Endothelial cell of umbilical vein (primary cell): ENCODE measurements at regions not wholly inside any gene's neighbourhood (a gene's known extent, or its start where the extent isn't known, plus 50 kb on each side); places are given as distances from the start of the nearest gene placed in this dataset.

Experiments
- BruUV-seq: library from RNA; stranded (reverse); fragments of 400-500 nt; replicated peaks from 2 replicates; lab custom pipeline; 2021; lab: Mats Ljungman, UMichigan
- CTCF ChIA-PET: fragments of 300-600, 350-600 bp; sonication (Branson Sonifier 250); formaldehyde crosslinking; loops from one replicate; lab custom pipeline; 2021; ENCODE audit warnings: antibody characterized with exemption, inconsistent platforms; lab: Charles Lee
- POLR2A ChIA-PET: fragments of 300-600, 350-600 bp; sonication (Branson Sonifier 250); formaldehyde crosslinking; loops from one replicate; lab custom pipeline; 2021; ENCODE audit warnings: antibody characterized with exemption, inconsistent platforms; lab: Charles Lee
- DNase-seq: peaks from one replicate; pipeline ENCODE4 v3.0.0-alpha.2; 2011; ENCODE audit warnings: low read depth, low spot score
- FAIRE-seq: peaks from 2 replicates; lab custom pipeline; 2011; peaks lifted over from hg19 to GRCh38; lab: Jason Lieb, UNC
- H2AFZ ChIP-seq: 2 replicates; pipeline ENCODE4 v1.6.0; 2012; ENCODE audit warnings: low read depth, low read length, control low read depth, inconsistent platforms
- H3K27ac ChIP-seq: 2 replicates; pipeline ENCODE4 v1.5.1; 2011; ENCODE audit warnings: low read depth, mild to moderate bottlenecking, control low read depth, low read length, moderate library complexity; ENCODE audit not compliant: insufficient read depth
- H3K27me3 ChIP-seq, 2 experiments: 2 replicates each; pipeline versions ENCODE4 v1.6.0 to v1.6.1; 2011; ENCODE audit warnings: low read length in 2 of 2, mixed read lengths in 1 of 2; ENCODE audit not compliant: control insufficient read depth in 2 of 2, insufficient read depth in 2 of 2
- H3K36me3 ChIP-seq, 2 experiments: 2 replicates in 1 of 2; 3 replicates in 1 of 2; pipeline ENCODE4 v1.5.1; 2011; ENCODE audit warnings: low read length in 2 of 2, mild to moderate bottlenecking in 1 of 2, moderate library complexity in 1 of 2; ENCODE audit not compliant: control insufficient read depth in 2 of 2, insufficient read depth in 2 of 2; ENCODE audit errors: extremely low read depth in 1 of 2
- H3K4me1 ChIP-seq: 3 replicates; pipeline ENCODE4 v1.5.1; 2011; ENCODE audit warnings: mild to moderate bottlenecking, low read length; ENCODE audit not compliant: control insufficient read depth, insufficient read depth; ENCODE audit errors: extremely low read depth
- H3K4me2 ChIP-seq: 2 replicates; pipeline ENCODE4 v1.6.1; 2011; ENCODE audit warnings: low read length, control low read depth, mixed read lengths; ENCODE audit not compliant: insufficient read depth
- H3K4me3 ChIP-seq, 3 experiments: fragments of 200-600 bp in 1 of 3; sonication (generic), shearing (Covaris generic) in 1 of 3; replicated peaks in 1 of 3; 2 replicates each; pipeline ENCODE4 v1.5.1; 2011 to 2016; ENCODE audit warnings: control low read depth in 3 of 3, low read length in 3 of 3, mild to moderate bottlenecking in 2 of 3, inconsistent platforms in 1 of 3, low read depth in 1 of 3, moderate library complexity in 1 of 3; ENCODE audit not compliant: insufficient read depth in 1 of 3
- H3K79me2 ChIP-seq: 2 replicates; pipeline ENCODE4 v1.6.0; 2012; ENCODE audit warnings: low read length, inconsistent platforms; ENCODE audit not compliant: control insufficient read depth, insufficient read depth
- H3K9ac ChIP-seq: replicated peaks from 2 replicates; pipeline ENCODE3; 2011; ENCODE audit warnings: low read length, control low read depth; ENCODE audit not compliant: insufficient read depth; ENCODE audit errors: extremely low read depth
- H3K9me1 ChIP-seq: replicated peaks from 3 replicates; pipeline ENCODE4 v1.6.0; 2011; ENCODE audit warnings: mild to moderate bottlenecking, low read length; ENCODE audit not compliant: control insufficient read depth, insufficient read depth; ENCODE audit errors: extremely low read depth
- H3K9me3 ChIP-seq: replicated peaks from 2 replicates; pipeline ENCODE4 v1.5.1; 2012; ENCODE audit warnings: low read length, inconsistent platforms; ENCODE audit not compliant: control insufficient read depth, insufficient read depth
- H4K20me1 ChIP-seq: replicated peaks from 2 replicates; pipeline ENCODE3; 2011; ENCODE audit warnings: mild to moderate bottlenecking, low read length; ENCODE audit not compliant: control insufficient read depth, insufficient read depth; ENCODE audit errors: extremely low read depth
- EZH2 ChIP-seq: IDR thresholded peaks from 2 replicates; pipeline ENCODE4 v1.6.1; 2012; ENCODE audit warnings: borderline replicate concordance, low read depth, mild to moderate bottlenecking, moderate library complexity, low read length, inconsistent platforms; ENCODE audit not compliant: severe bottlenecking
- FOS ChIP-seq: IDR thresholded peaks from 2 replicates; pipeline ENCODE4 v1.6.1; 2011; ENCODE audit warnings: mild to moderate bottlenecking, low read length, moderate library complexity, borderline replicate concordance; ENCODE audit not compliant: insufficient read depth
- GATA2 ChIP-seq: IDR thresholded peaks from 2 replicates; pipeline ENCODE4 v1.7.0; 2011; ENCODE audit warnings: low read depth, mild to moderate bottlenecking, moderate library complexity, mixed read lengths, low read length; ENCODE audit not compliant: insufficient read length, insufficient read depth
- JUN ChIP-seq: IDR thresholded peaks from 2 replicates; pipeline ENCODE4 v1.6.1; 2011; ENCODE audit warnings: borderline replicate concordance, low read depth; ENCODE audit not compliant: insufficient read length, insufficient read depth
- MYC ChIP-seq: IDR thresholded peaks from one replicate; pipeline ENCODE4 v1.6.1; 2011; ENCODE audit warnings: mild to moderate bottlenecking, low read depth, low read length
- POLR2A ChIP-seq: IDR thresholded peaks from 2 replicates; pipeline ENCODE4 v1.6.1; 2012; ENCODE audit warnings: low read depth, mild to moderate bottlenecking, control low read depth, low read length
- POLR2AphosphoS5 ChIP-seq: IDR thresholded peaks from 2 replicates; pipeline ENCODE4 v1.6.1; 2012; ENCODE audit warnings: low read depth, mild to moderate bottlenecking, control low read depth, low read length, moderate library complexity; ENCODE audit not compliant: insufficient read depth
- dilution Hi-C: fragments of 300-500 bp; cut with MboI; formaldehyde crosslinking; loops from one replicate; pipeline ENCODE4 v1.15.0; 2019; ENCODE audit warnings: low sequenced_read_pairs; ENCODE audit not compliant: extremely low pct_ligation_motif_present
- intact Hi-C: fragments of 100-400 bp; cut with micrococcal nuclease; formaldehyde crosslinking; loops from one replicate; pipeline ENCODE4 v1.10.0; 2022
- TF ChIP-seq, protein P1 (sequence below): IDR thresholded peaks from 2 replicates; pipeline ENCODE4 v1.6.1; 2011; ENCODE audit not compliant: insufficient read depth, insufficient read length
- TF ChIP-seq, protein P2 (sequence below), 2 donors: IDR thresholded peaks; 1 replicate in 1 of 2; 2 replicates in 1 of 2; pipeline ENCODE4 v1.5.1; 2011; ENCODE audit warnings: low read length in 2 of 2, mild to moderate bottlenecking in 2 of 2, moderate library complexity in 2 of 2, control low read depth in 1 of 2, inconsistent platforms in 1 of 2, low read depth in 1 of 2; ENCODE audit not compliant: insufficient read depth in 1 of 2; ENCODE audit errors: extremely low read depth in 1 of 2

DNA sequence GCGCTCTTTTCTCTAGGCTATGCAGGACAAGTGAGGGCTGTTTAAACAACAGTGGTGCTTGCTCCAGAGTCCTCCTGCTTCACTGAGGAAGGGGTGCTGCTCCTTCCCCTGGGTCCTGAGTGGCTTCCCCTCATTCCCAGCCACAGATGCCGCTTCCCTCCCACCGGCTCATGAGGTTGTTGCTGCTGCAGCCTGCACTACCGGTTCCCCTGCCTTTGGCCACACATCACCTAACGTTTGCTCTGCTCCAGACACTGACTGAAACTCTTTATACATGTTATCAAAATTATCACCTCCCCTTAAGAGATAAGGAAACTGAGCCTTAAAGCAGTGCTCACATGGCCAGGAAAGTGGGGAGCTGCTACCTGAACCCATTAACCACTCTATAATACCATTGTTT, 130.8 kb upstream of the LGALSL start:
- ChIA-PET CTCF (interaction anchor here (2.6 kb wide), 1 partner anchor 11 kb away, joined by 5 read pairs; no protein-coding TSS in a partner anchor), POLR2A (no interaction called here)
- no peak for DNase-seq
- FAIRE-seq, result no peak
- Histone ChIP-seq H3K4me2 (no peak overlapping the region), H3K9me3 (no peaks in the 10 kb centered on the region), H3K27me3 (peaks cover 0 to 5% of the 10 kb centered on the region in 2 experiments), H2AFZ (no peak overlapping the region), H3K79me2 (no peaks in the 10 kb centered on the region), H3K27ac (no peak overlapping the region), H3K36me3 (no peaks in the 10 kb centered on the region), H3K4me1 (no peaks in the 10 kb centered on the region), H3K4me3 (no peak overlapping the region), H4K20me1 (no peaks in the 10 kb centered on the region), H3K9me1 (no peaks in the 10 kb centered on the region), H3K9ac (no peak overlapping the region)
- no TSS peak for BruUV-seq
- dilution Hi-C loops, result loop anchor here (25.0 kb wide), 1 partner anchor 286 kb away; no protein-coding TSS in a partner anchor
- TF ChIP-seq POLR2A, result no peak
- intact Hi-C loops, result no loop called here

DNA sequence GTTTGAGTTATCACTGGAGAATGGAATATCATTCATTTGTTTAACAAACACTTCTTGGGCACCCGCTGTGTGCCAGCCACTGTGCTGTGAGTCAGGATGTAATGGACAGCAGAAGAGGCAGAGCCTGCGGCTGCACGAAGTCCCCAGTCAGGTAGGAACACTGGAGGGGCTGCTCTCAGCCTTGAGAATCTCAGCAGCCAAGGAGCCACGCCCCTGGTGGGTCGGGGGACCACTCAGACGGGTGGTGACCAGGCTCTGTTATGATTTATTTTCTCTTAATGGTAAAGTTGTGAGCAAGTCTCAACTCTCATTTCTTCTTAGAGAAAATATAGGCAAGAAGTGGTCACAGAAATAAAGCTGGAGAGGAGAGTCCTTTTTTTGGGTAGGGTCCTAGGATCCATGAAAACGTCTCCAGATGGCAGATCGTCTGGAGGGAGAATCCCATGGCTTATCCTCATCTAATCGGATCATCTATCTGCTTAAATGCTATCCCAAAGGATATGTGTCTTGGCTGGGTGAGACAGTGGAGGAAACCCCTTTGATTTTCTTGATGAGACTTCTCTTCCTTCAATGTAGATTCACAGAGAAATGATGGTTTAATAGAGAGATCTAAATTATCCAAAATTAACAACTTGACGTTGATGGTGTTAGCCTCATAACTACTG, 129.1 kb upstream of the LGALSL start:
- H3K79me2 ChIP-seq, result no peaks in the 10 kb centered on the region
- H3K36me3 ChIP-seq, result no peaks in the 10 kb centered on the region
- no peaks in the 10 kb centered on the region for H3K9me1 ChIP-seq
- intact Hi-C loops, result no loop called here
- CTCF ChIA-PET, result interaction anchor here (8.4 kb wide), 1 partner anchor 275 kb away, joined by 388 read pairs; no protein-coding TSS in a partner anchor
- H3K4me2 ChIP-seq, result no peak overlapping the region
- no peaks in the 10 kb centered on the region for H3K9me3 ChIP-seq
- POLR2A ChIA-PET, result no interaction called here
- H3K27ac ChIP-seq, result no peak overlapping the region
- H3K27me3 ChIP-seq, result peaks cover 0 to 3% of the 10 kb centered on the region in 2 experiments
- BruUV-seq, result no TSS peak
- TF ChIP-seq, protein P1, sequence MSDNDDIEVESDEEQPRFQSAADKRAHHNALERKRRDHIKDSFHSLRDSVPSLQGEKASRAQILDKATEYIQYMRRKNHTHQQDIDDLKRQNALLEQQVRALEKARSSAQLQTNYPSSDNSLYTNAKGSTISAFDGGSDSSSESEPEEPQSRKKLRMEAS, result no peak
- TF ChIP-seq, protein P2, sequence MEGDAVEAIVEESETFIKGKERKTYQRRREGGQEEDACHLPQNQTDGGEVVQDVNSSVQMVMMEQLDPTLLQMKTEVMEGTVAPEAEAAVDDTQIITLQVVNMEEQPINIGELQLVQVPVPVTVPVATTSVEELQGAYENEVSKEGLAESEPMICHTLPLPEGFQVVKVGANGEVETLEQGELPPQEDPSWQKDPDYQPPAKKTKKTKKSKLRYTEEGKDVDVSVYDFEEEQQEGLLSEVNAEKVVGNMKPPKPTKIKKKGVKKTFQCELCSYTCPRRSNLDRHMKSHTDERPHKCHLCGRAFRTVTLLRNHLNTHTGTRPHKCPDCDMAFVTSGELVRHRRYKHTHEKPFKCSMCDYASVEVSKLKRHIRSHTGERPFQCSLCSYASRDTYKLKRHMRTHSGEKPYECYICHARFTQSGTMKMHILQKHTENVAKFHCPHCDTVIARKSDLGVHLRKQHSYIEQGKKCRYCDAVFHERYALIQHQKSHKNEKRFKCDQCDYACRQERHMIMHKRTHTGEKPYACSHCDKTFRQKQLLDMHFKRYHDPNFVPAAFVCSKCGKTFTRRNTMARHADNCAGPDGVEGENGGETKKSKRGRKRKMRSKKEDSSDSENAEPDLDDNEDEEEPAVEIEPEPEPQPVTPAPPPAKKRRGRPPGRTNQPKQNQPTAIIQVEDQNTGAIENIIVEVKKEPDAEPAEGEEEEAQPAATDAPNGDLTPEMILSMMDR (IDR thresholded peaks at IDR 0.05; ENCODE audit: extremely low read depth in 1 of 2, insufficient read depth in 1 of 2, low read depth in 1 of 2, low read length in 2 of 2), result no peak
- TF ChIP-seq EZH2 (no peak), MYC (no peak), GATA2 (no peak), JUN (no peak), POLR2AphosphoS5 (no peak), FOS (no peak), POLR2A (no peak)
- FAIRE-seq (no peak), DNase-seq (no peak)
- no peak overlapping the region for H3K9ac ChIP-seq
- no peaks in the 10 kb centered on the region for H4K20me1 ChIP-seq
- H2AFZ ChIP-seq, result no peak overlapping the region
- peaks cover 4% of the 10 kb centered on the region for H3K4me1 ChIP-seq
- dilution Hi-C loops, result loop anchor here (25.0 kb wide), 1 partner anchor 288 kb away; no protein-coding TSS in a partner anchor
- H3K4me3 ChIP-seq, result no peak overlapping the region
